MM.1S (cell line): ENCODE measurements at regions not wholly inside any gene's neighbourhood (a gene's known extent, or its start where the extent isn't known, plus 50 kb on each side); places are given as distances from the start of the nearest gene placed in this dataset.

ENCODE experiments used
- DNase-seq: peaks from one replicate; pipeline ENCODE4 v3.0.0-alpha.2; 2015
- H2AFZ ChIP-seq: fragments of 300-600 bp; sonication (generic); 2 replicates; pipeline ENCODE4 v1.6.0; 2016; ENCODE audit warnings: antibody characterized with exemption, low read length
- H3F3A ChIP-seq: fragments of 300-600 bp; sonication (generic); 2 replicates; pipeline ENCODE4 v1.6.1; 2016; ENCODE audit warnings: mild to moderate bottlenecking, antibody characterized with exemption, low read length, moderate library complexity, mixed read lengths; ENCODE audit not compliant: insufficient read depth
- H3K27ac ChIP-seq: fragments of 300-600 bp; sonication (generic); 2 replicates; pipeline ENCODE4 v1.5.1; 2016; ENCODE audit warnings: mild to moderate bottlenecking, low read length
- H3K27me3 ChIP-seq: fragments of 300-600 bp; sonication (generic); replicated peaks from 2 replicates; pipeline ENCODE4 v1.6.0; 2016; ENCODE audit warnings: low read length; ENCODE audit not compliant: insufficient read depth
- H3K36me3 ChIP-seq: fragments of 300-600 bp; sonication (generic); replicated peaks from 2 replicates; pipeline ENCODE4 v1.6.1; 2016; ENCODE audit warnings: mild to moderate bottlenecking, low read length, mixed read lengths; ENCODE audit not compliant: insufficient read depth
- H3K4me1 ChIP-seq: fragments of 300-600 bp; sonication (generic); 2 replicates; pipeline ENCODE4 v1.6.1; 2016; ENCODE audit warnings: low read length, mixed read lengths
- H3K4me2 ChIP-seq: fragments of 300-600 bp; sonication (generic); 2 replicates; pipeline ENCODE4 v1.6.0; 2016; ENCODE audit warnings: low read depth, low read length
- H3K4me3 ChIP-seq: fragments of 300-600 bp; sonication (generic); 2 replicates; pipeline ENCODE4 v1.5.1; 2016; ENCODE audit warnings: low read length, mixed read lengths
- H3K79me2 ChIP-seq: fragments of 300-600 bp; sonication (generic); 2 replicates; pipeline ENCODE4 v1.6.1; 2016; ENCODE audit warnings: mixed run types, low read length, mixed read lengths
- H3K9ac ChIP-seq: fragments of 300-600 bp; sonication (generic); 2 replicates; pipeline ENCODE4 v1.6.1; 2016; ENCODE audit warnings: low read length, mixed read lengths
- H3K9me2 ChIP-seq: fragments of 300-600 bp; sonication (generic); replicated peaks from 2 replicates; pipeline ENCODE4 v1.6.1; 2016; ENCODE audit warnings: mild to moderate bottlenecking, low read length, mixed read lengths; ENCODE audit not compliant: insufficient read depth
- H3K9me3 ChIP-seq: fragments of 300-600 bp; sonication (generic); replicated peaks from 2 replicates; pipeline ENCODE4 v1.6.1; 2016; ENCODE audit warnings: mild to moderate bottlenecking, low read length, mixed read lengths; ENCODE audit not compliant: insufficient read depth
- H4K20me1 ChIP-seq: fragments of 300-600 bp; sonication (generic); 2 replicates; pipeline ENCODE4 v1.6.1; 2016; ENCODE audit warnings: mild to moderate bottlenecking, low read length, moderate library complexity, mixed read lengths; ENCODE audit not compliant: insufficient read depth
- CTCF ChIP-seq: fragments of 300-600 bp; sonication (generic); IDR thresholded peaks from 2 replicates; pipeline ENCODE4 v1.5.1; 2016; ENCODE audit warnings: antibody characterized with exemption, low read length, mixed read lengths
- EZH2 ChIP-seq: fragments of 300-600 bp; sonication (generic); optimal IDR thresholded peaks from 2 replicates; pipeline ENCODE3; 2017; ENCODE audit warnings: low read depth, mild to moderate bottlenecking, antibody characterized with exemption, low read length, mixed read lengths
- EZH2phosphoT487 ChIP-seq: fragments of 300-600 bp; sonication (generic); IDR thresholded peaks from 2 replicates; pipeline ENCODE4 v1.6.1; 2018; ENCODE audit warnings: antibody characterized with exemption, low read length

DNA sequence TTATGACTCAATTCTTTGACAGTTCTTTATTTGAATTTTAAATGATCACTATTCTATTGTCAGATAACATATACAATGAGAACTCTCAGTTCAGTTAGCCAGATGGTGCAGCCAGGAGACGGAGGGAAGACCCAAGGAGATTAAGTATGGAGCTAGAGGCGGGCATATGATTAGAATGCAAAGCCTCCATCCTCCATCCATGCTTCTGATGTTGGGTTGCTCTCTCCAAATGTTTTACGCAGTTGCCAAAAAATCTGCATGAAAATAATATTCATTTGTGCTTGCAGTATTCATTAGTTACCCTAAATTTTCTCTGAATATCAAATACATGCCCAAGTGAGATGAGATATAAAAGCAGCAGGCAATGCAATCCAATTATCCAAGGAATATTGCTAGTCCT lies 874.8 kb downstream of the C4orf33 start:
- Histone ChIP-seq H3K9me2 (no peaks in the 10 kb centered on the region), H2AFZ (no peak overlapping the region), H4K20me1 (no peaks in the 10 kb centered on the region), H3K9me3 (no peaks in the 10 kb centered on the region), H3K27me3 (no peaks in the 10 kb centered on the region), H3F3A (peaks cover 8% of the 10 kb centered on the region; the same call in 1 of the 2 replicates), H3K27ac (no peak overlapping the region), H3K79me2 (no peaks in the 10 kb centered on the region), H3K4me3 (no peak overlapping the region), H3K36me3 (no peaks in the 10 kb centered on the region), H3K4me1 (0 out of 2 replicates have a peak, but pooled peaks cover 3% of the 10 kb centered on the region), H3K9ac (no peak overlapping the region), H3K4me2 (no peak overlapping the region)
- no peak for DNase-seq
- no peak for TF ChIP-seq EZH2phosphoT487
- no peak for TF ChIP-seq CTCF
- TF ChIP-seq EZH2, result no peak

DNA sequence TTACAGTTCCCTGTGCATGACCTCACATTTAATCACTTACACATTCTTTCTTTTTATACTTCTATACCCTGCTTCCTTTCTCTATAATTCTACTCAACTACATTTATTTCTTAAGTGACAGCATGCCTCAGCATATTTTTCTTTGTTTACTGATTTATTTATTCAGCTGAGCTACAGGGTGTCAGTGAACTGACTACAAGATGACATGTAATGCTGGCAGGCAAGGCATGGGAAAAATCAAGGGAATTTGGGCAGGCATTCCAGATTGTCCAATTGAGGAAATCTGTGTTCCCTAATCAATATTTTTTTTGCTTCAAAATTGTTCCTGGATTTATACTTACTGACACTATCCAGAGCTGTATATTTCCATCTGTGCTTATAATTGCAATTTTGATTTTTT lies 875.5 kb downstream of the C4orf33 start:
- Histone ChIP-seq H3K9me3 (no peaks in the 10 kb centered on the region), H3K4me1 (0 out of 2 replicates have a peak, but pooled peaks cover 3% of the 10 kb centered on the region), H3K36me3 (no peaks in the 10 kb centered on the region), H4K20me1 (no peaks in the 10 kb centered on the region), H2AFZ (no peak overlapping the region), H3F3A (peaks cover 8% of the 10 kb centered on the region; the same call in 1 of the 2 replicates), H3K9me2 (no peaks in the 10 kb centered on the region), H3K79me2 (no peaks in the 10 kb centered on the region), H3K27ac (no peak overlapping the region), H3K4me2 (no peak overlapping the region), H3K4me3 (no peak overlapping the region), H3K9ac (no peak overlapping the region), H3K27me3 (no peaks in the 10 kb centered on the region)
- TF ChIP-seq CTCF (no peak), EZH2phosphoT487 (no peak), EZH2 (no peak)
- no peak for DNase-seq

DNA sequence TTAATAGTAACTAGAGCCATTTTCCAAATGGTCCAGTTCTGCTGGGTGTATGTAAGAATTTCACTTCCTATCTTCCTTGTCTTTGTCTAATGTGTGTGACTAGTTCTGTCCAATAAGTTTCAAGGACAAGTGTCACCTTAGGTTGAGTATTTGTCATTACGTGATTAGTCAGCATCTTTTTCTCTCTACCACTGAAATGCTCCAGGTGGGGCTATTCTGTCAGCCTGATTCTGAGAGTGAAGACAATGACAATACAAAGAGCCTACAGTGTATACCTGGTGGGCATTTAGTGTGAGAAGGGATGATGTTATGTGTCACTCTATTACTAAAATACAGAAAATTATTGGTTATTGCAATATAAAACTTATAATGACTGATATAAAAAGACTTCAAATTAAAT lies 876.3 kb downstream of the C4orf33 start:
- H4K20me1 ChIP-seq, result no peaks in the 10 kb centered on the region
- no peak overlapping the region for H3K4me2 ChIP-seq
- H3K36me3 ChIP-seq, result no peaks in the 10 kb centered on the region
- 0 out of 2 replicates have a peak, but pooled peaks cover 3% of the 10 kb centered on the region for H3K4me1 ChIP-seq
- H2AFZ ChIP-seq, result no peak overlapping the region
- H3K27me3 ChIP-seq, result no peaks in the 10 kb centered on the region
- no peaks in the 10 kb centered on the region for H3K9me3 ChIP-seq
- no peak overlapping the region for H3K4me3 ChIP-seq
- no peaks in the 10 kb centered on the region for H3K79me2 ChIP-seq
- H3F3A ChIP-seq, result peaks cover 8% of the 10 kb centered on the region; the same call in 1 of the 2 replicates
- H3K9ac ChIP-seq, result no peak overlapping the region
- TF ChIP-seq EZH2phosphoT487 (no peak), EZH2 (no peak), CTCF (no peak; the same call in 1 of the 2 replicates)
- DNase-seq, result peak; percentile 12
- no peaks in the 10 kb centered on the region for H3K9me2 ChIP-seq
- H3K27ac ChIP-seq, result no peak overlapping the region
